Esophagus muscularis mucosa (tissue), 4 donors: ENCODE measurements at regions not wholly inside any gene's neighbourhood (a gene's known extent, or its start where the extent isn't known, plus 50 kb on each side); places are given as distances from the start of the nearest gene placed in this dataset.

Experiments used
- DNase-seq: peaks from one replicate; pipeline ENCODE4 v3.0.0-alpha.2; 2017; ENCODE audit errors: extremely low spot score
- H3K27ac ChIP-seq, 4 donors: fragments of 200-600 bp; sonication (generic); replicated peaks in 1 of 4; 1 replicate in 3 of 4; 2 replicates in 1 of 4; pipeline ENCODE4 v1.5.1; 2016 to 2019; ENCODE audit warnings: mild to moderate bottlenecking in 1 of 4
- H3K27me3 ChIP-seq, 4 donors: fragments of 200-600 bp; sonication (generic); one replicate each; pipeline versions ENCODE4 v1.5.1 to v1.6.0; 2016 to 2019
- H3K36me3 ChIP-seq, 4 donors: fragments of 200-600 bp; sonication (generic); one replicate each; pipeline ENCODE4 v1.5.1; 2016 to 2019
- H3K4me1 ChIP-seq, 4 donors: fragments of 200-600 bp; sonication (generic); one replicate each; pipeline ENCODE4 v1.5.1; 2016 to 2019
- H3K4me3 ChIP-seq, 4 donors: fragments of 200-600 bp; sonication (generic); 1 replicate in 2 of 4; 2 replicates in 2 of 4; pipeline ENCODE4 v1.5.1; 2016 to 2019; ENCODE audit warnings: mild to moderate bottlenecking in 4 of 4, moderate library complexity in 1 of 4
- H3K9me3 ChIP-seq, 4 donors: fragments of 200-600 bp; sonication (generic); 1 replicate in 3 of 4; 2 replicates in 1 of 4; pipeline ENCODE4 v1.5.1; 2016 to 2019
- CTCF ChIP-seq, 3 experiments: fragments of 200-600 bp in 2 of 3; fragments of 450-650 bp in 1 of 3; sonication (generic) in 2 of 3; IDR thresholded peaks; one replicate each; pipeline ENCODE4 v1.5.1; 2017 to 2019; ENCODE audit warnings: antibody characterized with exemption in 3 of 3, mild to moderate bottlenecking in 2 of 3, moderate library complexity in 1 of 3
- EP300 ChIP-seq: sonication (generic); formaldehyde crosslinking; IDR thresholded peaks from one replicate; pipeline ENCODE4 v1.6.1; 2017; ENCODE audit warnings: antibody characterized with exemption
- POLR2A ChIP-seq: fragments of 450-650 bp; IDR thresholded peaks from one replicate; pipeline ENCODE4 v1.6.1; 2017; ENCODE audit warnings: antibody characterized with exemption, moderate library complexity, mild to moderate bottlenecking, low read depth
- POLR2AphosphoS5 ChIP-seq, 2 donors: sonication (generic); formaldehyde crosslinking; IDR thresholded peaks; one replicate each; pipeline ENCODE4 v1.6.1; 2017; ENCODE audit warnings: antibody characterized with exemption in 2 of 2
- WGBS: methylation state at CpG from one replicate; pipeline ENCODE4 v1.1.5; 2018; 5-methylcytosine and 5-hydroxymethylcytosine counted together
- intact Hi-C: fragments of 100-400 bp; cut with DNase I; formaldehyde crosslinking; loops from one replicate; pipeline ENCODE4 v1.15.1; 2023

- H3K4me1 ChIP-seq = no peaks in the 10 kb centered on the region
- intact Hi-C loops = no loop called here
- no peak overlapping the region for H3K4me3 ChIP-seq
- H3K36me3 ChIP-seq = no peaks in the 10 kb centered on the region
- no peak for DNase-seq
- H3K27ac ChIP-seq = no peak overlapping the region
- H3K27me3 ChIP-seq = no peaks in the 10 kb centered on the region
- TF ChIP-seq POLR2A (no peak), CTCF (IDR thresholded peaks at IDR 0.05) (no peak), POLR2AphosphoS5 (IDR thresholded peaks at IDR 0.05) (no peak), EP300 (no peak)
- 56% methylated on average over 4 of the region's 4 CpGs for WGBS
- H3K9me3 ChIP-seq = no peaks in the 10 kb centered on the region
Observed at GRCh38 chr2:18262601-18263000, 297.9 kb downstream of the RDH14 start.

DNA sequence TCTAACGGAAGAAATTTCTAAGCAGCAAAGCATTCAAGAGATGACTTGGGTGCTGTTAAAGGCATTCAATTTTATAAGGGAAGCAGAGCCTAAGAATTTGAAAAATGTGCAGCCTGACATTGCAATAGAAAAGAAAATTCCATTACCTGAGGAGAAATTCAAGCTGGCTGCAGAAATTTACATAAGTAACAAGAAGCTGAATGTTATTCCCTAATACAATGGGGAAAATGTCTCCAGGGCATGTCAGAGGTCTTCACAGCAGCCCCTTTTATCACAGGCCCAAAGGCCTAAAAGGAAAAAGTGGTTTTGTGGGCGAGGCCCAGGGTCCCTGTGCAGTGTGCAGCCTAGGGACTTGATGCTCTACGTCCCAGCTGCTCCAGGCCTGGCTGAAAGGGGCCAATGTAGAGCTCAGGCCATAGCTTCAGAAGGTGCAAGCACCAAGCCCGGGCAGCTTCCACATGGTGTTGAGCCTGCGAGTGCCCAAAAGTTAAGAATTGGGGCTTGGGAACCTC, 306.7 kb downstream of the RDH14 start:
- Histone ChIP-seq H3K9me3 (no peaks in the 10 kb centered on the region), H3K4me1 (no peaks in the 10 kb centered on the region), H3K27ac (no peak overlapping the region), H3K4me3 (no peak overlapping the region), H3K27me3 (no peaks in the 10 kb centered on the region), H3K36me3 (no peaks in the 10 kb centered on the region)
- 91% methylated on average over 5 of the region's 5 CpGs for WGBS
- no peak for TF ChIP-seq POLR2A
- no peak for DNase-seq
- intact Hi-C loops = no loop called here

DNA sequence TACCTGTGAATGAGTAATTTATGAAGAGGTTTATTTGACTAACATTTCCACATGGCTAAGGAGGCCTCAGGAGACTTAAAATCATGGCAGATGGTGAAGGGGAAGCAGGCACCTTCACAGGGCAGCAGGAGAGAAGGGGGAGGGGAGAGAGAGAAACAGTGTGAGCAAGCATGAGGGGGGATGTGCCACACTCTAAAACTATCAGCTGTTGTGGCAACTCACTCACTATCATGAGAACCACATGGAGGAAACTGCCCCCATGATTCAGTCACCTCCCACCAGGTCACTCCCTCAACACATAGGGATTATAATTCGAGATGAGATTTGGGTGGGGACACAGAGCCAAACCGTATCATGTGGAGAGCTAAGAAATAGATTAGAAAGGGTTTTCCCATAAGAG, 309.0 kb downstream of the RDH14 start:
- Histone ChIP-seq H3K9me3 (no peaks in the 10 kb centered on the region), H3K4me3 (no peak overlapping the region), H3K4me1 (no peaks in the 10 kb centered on the region), H3K27ac (no peak overlapping the region), H3K27me3 (no peaks in the 10 kb centered on the region), H3K36me3 (no peaks in the 10 kb centered on the region)
- intact Hi-C loops = no loop called here
- TF ChIP-seq POLR2AphosphoS5 (IDR thresholded peaks at IDR 0.05) = no peak
- 91% methylated on average over 2 of the region's 2 CpGs for WGBS
- no peak for DNase-seq

GRCh38 chr2:18247282-18248110, 313.0 kb downstream of the RDH14 start:
- DNase-seq = no peak
- 80% methylated on average over 7 of the region's 7 CpGs for WGBS
- TF ChIP-seq CTCF (IDR thresholded peaks at IDR 0.05) (no peak), POLR2A (no peak), POLR2AphosphoS5 (IDR thresholded peaks at IDR 0.05) (no peak), EP300 (no peak)
- H3K9me3 ChIP-seq = no peaks in the 10 kb centered on the region
- H3K4me3 ChIP-seq = no peak overlapping the region
- no peaks in the 10 kb centered on the region for H3K27me3 ChIP-seq
- H3K27ac ChIP-seq = no peak overlapping the region
- intact Hi-C loops = no loop called here
- H3K36me3 ChIP-seq = no peaks in the 10 kb centered on the region
- no peaks in the 10 kb centered on the region for H3K4me1 ChIP-seq

DNA sequence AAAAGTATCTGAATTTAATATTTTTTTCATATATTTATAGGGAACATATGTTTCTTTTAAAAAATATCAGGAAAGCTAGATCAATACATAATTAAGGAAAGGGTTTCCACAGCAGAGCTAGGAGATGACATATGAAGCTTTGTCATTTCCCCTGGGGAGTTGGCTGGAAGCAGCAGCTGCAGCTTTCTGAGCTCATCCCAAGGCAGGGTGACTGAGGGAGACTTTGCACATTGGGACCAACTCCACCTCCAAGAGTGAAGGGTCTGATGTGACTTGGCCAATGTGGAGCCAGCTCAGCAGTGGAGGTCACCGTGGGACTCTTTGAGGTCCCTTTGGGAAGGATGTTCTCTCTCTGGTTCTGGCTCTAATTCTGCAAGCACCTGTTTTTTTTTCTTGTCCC, 315.1 kb downstream of the RDH14 start:
- intact Hi-C loops = no loop called here
- Histone ChIP-seq H3K36me3 (no peaks in the 10 kb centered on the region), H3K27me3 (no peaks in the 10 kb centered on the region), H3K27ac (no peak overlapping the region), H3K9me3 (no peaks in the 10 kb centered on the region), H3K4me3 (no peak overlapping the region), H3K4me1 (no peaks in the 10 kb centered on the region)
- 88% methylated on average over 1 of the region's 1 CpG for WGBS
- no peak for TF ChIP-seq POLR2A
- TF ChIP-seq POLR2AphosphoS5 (IDR thresholded peaks at IDR 0.05) = no peak
- TF ChIP-seq EP300 = no peak
- no peak for TF ChIP-seq CTCF (IDR thresholded peaks at IDR 0.05)
- DNase-seq = no peak
